ENCODE measurements at regions not wholly inside any gene's neighbourhood (a gene's known extent, or its start where the extent isn't known, plus 50 kb on each side); places are given as distances from the start of the nearest gene placed in this dataset.

DNA sequence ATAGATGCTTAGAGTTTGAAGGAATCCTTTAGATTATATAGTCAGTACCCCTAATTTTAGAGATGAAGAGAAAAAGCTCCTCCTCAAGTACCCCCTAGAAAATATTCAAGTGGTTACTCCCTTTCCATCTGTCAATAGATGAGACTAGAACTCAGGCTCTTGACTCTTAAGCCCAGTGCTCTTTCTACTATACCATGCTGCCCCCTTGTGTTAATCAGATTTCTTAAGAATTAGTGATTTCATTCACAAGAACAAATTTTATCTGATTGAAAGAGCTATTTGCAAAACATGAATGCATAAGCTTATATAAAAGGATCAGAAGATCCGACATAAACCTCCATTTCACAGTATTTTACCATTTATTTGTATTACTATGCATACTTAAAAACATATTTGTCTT, 179.3 kb downstream of the TFEC start:
- Histone ChIP-seq H4K20me1 (ENCODE audit: low read depth) (no peaks in the 10 kb centered on the region), H3K27ac (no peak overlapping the region), H2AFZ (replicated peaks) (no peak overlapping the region), H3K9ac (no peak overlapping the region), H3F3A (ENCODE audit: low read depth) (no peaks in the 10 kb centered on the region), H3K36me3 (no peaks in the 10 kb centered on the region), H3K4me1 (peaks cover 3% of the 10 kb centered on the region), H3K4me2 (no peak overlapping the region), H3K4me3 (no peak overlapping the region), H3K9me3 (ENCODE audit: low read depth) (no peaks in the 10 kb centered on the region), H3K27me3 (no peaks in the 10 kb centered on the region), H3K79me2 (ENCODE audit: low read depth) (no peaks in the 10 kb centered on the region)
- no peak for TF ChIP-seq EZH2 (IDR thresholded peaks at IDR 0.05)
- TF ChIP-seq EZH2phosphoT487 (IDR thresholded peaks at IDR 0.05) = no peak
- TF ChIP-seq, protein P1, sequence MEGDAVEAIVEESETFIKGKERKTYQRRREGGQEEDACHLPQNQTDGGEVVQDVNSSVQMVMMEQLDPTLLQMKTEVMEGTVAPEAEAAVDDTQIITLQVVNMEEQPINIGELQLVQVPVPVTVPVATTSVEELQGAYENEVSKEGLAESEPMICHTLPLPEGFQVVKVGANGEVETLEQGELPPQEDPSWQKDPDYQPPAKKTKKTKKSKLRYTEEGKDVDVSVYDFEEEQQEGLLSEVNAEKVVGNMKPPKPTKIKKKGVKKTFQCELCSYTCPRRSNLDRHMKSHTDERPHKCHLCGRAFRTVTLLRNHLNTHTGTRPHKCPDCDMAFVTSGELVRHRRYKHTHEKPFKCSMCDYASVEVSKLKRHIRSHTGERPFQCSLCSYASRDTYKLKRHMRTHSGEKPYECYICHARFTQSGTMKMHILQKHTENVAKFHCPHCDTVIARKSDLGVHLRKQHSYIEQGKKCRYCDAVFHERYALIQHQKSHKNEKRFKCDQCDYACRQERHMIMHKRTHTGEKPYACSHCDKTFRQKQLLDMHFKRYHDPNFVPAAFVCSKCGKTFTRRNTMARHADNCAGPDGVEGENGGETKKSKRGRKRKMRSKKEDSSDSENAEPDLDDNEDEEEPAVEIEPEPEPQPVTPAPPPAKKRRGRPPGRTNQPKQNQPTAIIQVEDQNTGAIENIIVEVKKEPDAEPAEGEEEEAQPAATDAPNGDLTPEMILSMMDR (IDR thresholded peaks at IDR 0.05) = peak; percentile 70
- no peak overlapping the region for H3K27ac Mint-ChIP-seq
- no peaks in the 10 kb centered on the region for H3K36me3 Mint-ChIP-seq
- no peak overlapping the region for H3K4me3 Mint-ChIP-seq
- H3K27me3 Mint-ChIP-seq (ENCODE audit: insufficient read depth, low read depth) = no peaks in the 10 kb centered on the region
- H3K9me3 Mint-ChIP-seq = no peaks in the 10 kb centered on the region
- no peaks in the 10 kb centered on the region for H3K4me1 Mint-ChIP-seq
- peak; percentile 62 for DNase-seq (ENCODE audit: low spot score)

DNA sequence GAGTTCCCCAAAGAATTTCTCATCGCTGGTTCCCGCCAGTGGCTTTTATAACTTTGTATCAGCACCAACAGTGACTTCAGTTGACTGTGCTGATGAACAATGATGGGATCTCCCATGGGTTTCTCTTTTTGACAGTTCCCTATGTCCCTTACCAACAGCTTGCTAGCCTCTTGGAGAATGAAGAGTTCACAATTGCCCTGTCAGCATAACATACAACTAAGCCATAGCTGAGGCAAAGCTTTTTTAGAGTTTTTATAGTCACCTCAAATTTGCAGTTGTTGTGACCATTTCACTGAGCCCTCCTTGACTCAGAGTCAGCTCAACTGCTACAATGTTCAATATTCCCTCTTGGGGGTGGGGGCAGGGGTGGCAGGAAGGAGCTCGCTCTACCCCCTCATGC, 179.8 kb downstream of the TFEC start:
- Histone ChIP-seq H4K20me1 (ENCODE audit: low read depth) (no peaks in the 10 kb centered on the region), H3K9ac (no peak overlapping the region), H3K4me1 (peaks cover 3% of the 10 kb centered on the region), H3K79me2 (ENCODE audit: low read depth) (no peaks in the 10 kb centered on the region), H3K4me3 (no peak overlapping the region), H3K4me2 (no peak overlapping the region), H3K27ac (no peak overlapping the region), H3K27me3 (no peaks in the 10 kb centered on the region), H2AFZ (replicated peaks) (no peak overlapping the region), H3F3A (ENCODE audit: low read depth) (no peaks in the 10 kb centered on the region), H3K36me3 (no peaks in the 10 kb centered on the region), H3K9me3 (ENCODE audit: low read depth) (no peaks in the 10 kb centered on the region)
- no peak overlapping the region for H3K4me3 Mint-ChIP-seq
- no peaks in the 10 kb centered on the region for H3K4me1 Mint-ChIP-seq
- no peak overlapping the region for H3K27ac Mint-ChIP-seq
- H3K27me3 Mint-ChIP-seq (ENCODE audit: insufficient read depth, low read depth) = no peaks in the 10 kb centered on the region
- no peak for TF ChIP-seq EZH2phosphoT487 (IDR thresholded peaks at IDR 0.05)
- TF ChIP-seq, protein P1 (IDR thresholded peaks at IDR 0.05) = no peak
- TF ChIP-seq EZH2 (IDR thresholded peaks at IDR 0.05) = no peak
- DNase-seq (ENCODE audit: low spot score) = no peak
- H3K36me3 Mint-ChIP-seq = no peaks in the 10 kb centered on the region
- H3K9me3 Mint-ChIP-seq = no peaks in the 10 kb centered on the region

DNA sequence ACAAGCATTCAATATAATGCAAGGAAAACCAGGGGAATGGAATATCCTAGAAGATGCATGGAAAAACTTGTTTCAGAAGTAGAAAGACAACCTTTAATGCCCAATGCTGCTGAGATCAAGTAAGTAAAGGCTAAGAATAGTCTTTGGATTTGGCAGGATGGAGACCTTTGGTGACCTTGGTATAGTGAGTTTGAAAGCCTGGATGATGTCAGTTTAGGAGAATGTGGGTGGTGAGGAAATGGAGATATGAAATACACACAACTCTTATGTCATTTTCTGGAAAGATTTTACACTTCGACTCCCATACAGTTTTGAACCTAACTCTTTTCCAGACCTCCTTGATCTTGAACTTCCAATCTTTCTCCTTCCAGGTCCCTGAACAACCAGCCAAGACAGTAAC, 185.7 kb downstream of the TFEC start:
- H3K27ac Mint-ChIP-seq = no peak overlapping the region

More for the DNA sequence above, 185.7 kb downstream of the TFEC start:
- Mint-ChIP-seq H3K9me3 (peaks cover 5% of the 10 kb centered on the region), H3K4me1 (no peaks in the 10 kb centered on the region), H3K36me3 (no peaks in the 10 kb centered on the region), H3K4me3 (no peak overlapping the region), H3K27me3 (ENCODE audit: insufficient read depth, low read depth) (no peaks in the 10 kb centered on the region)
- Histone ChIP-seq H3K4me2 (no peak overlapping the region), H3K4me1 (peaks cover 3% of the 10 kb centered on the region), H3F3A (ENCODE audit: low read depth) (no peaks in the 10 kb centered on the region), H3K9ac (no peak overlapping the region), H3K27ac (no peak overlapping the region), H3K27me3 (no peaks in the 10 kb centered on the region), H3K79me2 (ENCODE audit: low read depth) (no peaks in the 10 kb centered on the region), H3K36me3 (no peaks in the 10 kb centered on the region), H4K20me1 (ENCODE audit: low read depth) (no peaks in the 10 kb centered on the region), H2AFZ (replicated peaks) (no peak overlapping the region), H3K4me3 (no peak overlapping the region), H3K9me3 (ENCODE audit: low read depth) (no peaks in the 10 kb centered on the region)
- no peak for DNase-seq (ENCODE audit: low spot score)
- TF ChIP-seq, protein P1 (IDR thresholded peaks at IDR 0.05) = no peak
- TF ChIP-seq EZH2 (IDR thresholded peaks at IDR 0.05) = no peak
- no peak for TF ChIP-seq EZH2phosphoT487 (IDR thresholded peaks at IDR 0.05)
